ENCODE measurements at regions not wholly inside any gene's neighbourhood (a gene's known extent, or its start where the extent isn't known, plus 50 kb on each side); places are given as distances from the start of the nearest gene placed in this dataset.

DNA sequence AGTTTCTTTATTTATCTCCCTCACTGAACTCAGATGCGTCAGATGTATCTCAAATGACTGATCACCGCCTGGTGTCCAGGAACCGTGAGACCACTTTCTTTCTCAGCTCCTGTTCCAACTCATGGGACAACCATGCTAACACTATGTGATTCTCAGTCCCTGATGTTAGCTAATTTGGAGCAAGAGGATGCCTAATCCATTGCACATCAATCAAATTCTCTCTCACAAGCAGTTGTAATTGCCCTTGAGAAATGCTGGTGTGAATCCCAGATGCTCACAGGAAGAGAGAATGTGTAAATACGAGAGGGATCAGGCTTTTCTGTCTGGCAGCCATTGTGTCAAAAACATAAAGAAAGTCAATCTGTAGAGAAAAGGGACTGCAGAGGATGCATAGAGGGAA, 134.9 kb downstream of the WSCD1 start:
- no peak overlapping the region for H3K27ac ChIP-seq
- TF ChIP-seq, protein P1, sequence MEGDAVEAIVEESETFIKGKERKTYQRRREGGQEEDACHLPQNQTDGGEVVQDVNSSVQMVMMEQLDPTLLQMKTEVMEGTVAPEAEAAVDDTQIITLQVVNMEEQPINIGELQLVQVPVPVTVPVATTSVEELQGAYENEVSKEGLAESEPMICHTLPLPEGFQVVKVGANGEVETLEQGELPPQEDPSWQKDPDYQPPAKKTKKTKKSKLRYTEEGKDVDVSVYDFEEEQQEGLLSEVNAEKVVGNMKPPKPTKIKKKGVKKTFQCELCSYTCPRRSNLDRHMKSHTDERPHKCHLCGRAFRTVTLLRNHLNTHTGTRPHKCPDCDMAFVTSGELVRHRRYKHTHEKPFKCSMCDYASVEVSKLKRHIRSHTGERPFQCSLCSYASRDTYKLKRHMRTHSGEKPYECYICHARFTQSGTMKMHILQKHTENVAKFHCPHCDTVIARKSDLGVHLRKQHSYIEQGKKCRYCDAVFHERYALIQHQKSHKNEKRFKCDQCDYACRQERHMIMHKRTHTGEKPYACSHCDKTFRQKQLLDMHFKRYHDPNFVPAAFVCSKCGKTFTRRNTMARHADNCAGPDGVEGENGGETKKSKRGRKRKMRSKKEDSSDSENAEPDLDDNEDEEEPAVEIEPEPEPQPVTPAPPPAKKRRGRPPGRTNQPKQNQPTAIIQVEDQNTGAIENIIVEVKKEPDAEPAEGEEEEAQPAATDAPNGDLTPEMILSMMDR (conservative IDR thresholded peaks at IDR 0.05) = no peak
- TF ChIP-seq ZFX (IDR thresholded peaks at IDR 0.05) = no peak

DNA sequence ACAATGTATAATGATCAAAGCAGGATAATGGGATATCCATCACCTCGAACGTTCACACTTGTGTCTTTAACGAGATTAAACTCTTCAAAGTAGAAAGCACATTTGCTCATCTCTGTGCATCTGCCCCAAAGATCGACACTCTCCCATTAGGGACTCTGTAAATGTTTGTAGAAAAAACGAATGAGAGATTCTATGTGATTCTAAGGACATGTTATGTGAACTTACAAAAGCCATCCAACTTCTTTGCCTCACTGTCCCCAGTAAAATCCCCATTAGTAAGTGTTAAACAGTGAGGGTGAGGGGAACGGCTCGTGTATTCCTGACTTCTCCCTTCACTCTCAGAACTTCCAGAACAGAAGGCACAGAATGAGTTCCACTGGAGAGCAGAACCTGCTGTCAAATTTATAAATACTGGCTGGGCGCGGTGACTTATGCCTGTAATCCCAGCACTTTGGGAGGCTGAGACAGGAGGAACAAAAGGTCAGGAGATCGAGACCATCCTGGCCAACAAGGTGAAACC, 134.1 kb downstream of the WSCD1 start:
- H3K27ac ChIP-seq = no peak overlapping the region
- no peak for TF ChIP-seq ZFX (IDR thresholded peaks at IDR 0.05)
- TF ChIP-seq, protein P1 (conservative IDR thresholded peaks at IDR 0.05) = no peak

DNA sequence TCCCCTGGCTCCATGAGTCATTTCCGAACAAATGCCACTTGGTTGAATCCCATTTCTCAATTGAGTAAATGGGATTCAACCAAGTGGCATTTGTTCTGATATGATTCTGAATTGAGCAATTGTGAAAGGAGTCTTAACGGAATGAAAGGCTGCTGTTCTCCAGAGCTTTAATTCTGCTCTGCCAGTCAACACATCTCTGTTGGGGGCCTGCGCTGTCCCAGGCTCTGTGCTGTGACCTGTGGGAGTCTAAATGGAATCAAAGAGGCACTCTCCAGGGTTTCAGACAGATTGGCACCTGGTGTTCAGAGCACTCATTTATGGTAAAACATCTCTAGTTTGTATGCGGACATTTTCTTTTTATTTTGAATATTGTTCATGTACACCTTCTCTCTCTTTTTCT, 126.2 kb downstream of the WSCD1 start:
- no peak overlapping the region for H3K27ac ChIP-seq
- TF ChIP-seq, protein P1 (conservative IDR thresholded peaks at IDR 0.05) = no peak
- TF ChIP-seq ZFX (IDR thresholded peaks at IDR 0.05) = no peak

DNA sequence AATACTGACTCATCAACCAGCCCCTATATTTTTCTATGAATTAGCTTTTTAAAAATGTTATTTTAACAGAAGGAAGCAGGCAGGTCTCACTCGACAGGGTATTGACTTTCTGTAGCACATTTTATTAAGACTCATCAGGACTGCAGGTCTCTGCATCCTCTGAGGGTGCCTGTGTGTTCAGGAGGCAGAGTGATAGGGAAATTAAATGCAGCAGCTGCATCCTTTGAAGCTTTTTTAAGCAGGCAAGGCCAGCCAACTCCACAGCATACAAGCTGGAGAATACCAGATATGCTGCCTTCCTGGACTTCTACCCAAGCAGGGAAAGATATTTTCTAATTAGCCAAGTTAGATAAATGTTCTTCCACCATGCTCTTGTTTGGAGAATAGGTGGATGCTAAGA, 124.9 kb downstream of the WSCD1 start:
- H3K27ac ChIP-seq = no peak overlapping the region
- no peak for TF ChIP-seq ZFX (IDR thresholded peaks at IDR 0.05)
- TF ChIP-seq, protein P1 (conservative IDR thresholded peaks at IDR 0.05) = no peak

DNA sequence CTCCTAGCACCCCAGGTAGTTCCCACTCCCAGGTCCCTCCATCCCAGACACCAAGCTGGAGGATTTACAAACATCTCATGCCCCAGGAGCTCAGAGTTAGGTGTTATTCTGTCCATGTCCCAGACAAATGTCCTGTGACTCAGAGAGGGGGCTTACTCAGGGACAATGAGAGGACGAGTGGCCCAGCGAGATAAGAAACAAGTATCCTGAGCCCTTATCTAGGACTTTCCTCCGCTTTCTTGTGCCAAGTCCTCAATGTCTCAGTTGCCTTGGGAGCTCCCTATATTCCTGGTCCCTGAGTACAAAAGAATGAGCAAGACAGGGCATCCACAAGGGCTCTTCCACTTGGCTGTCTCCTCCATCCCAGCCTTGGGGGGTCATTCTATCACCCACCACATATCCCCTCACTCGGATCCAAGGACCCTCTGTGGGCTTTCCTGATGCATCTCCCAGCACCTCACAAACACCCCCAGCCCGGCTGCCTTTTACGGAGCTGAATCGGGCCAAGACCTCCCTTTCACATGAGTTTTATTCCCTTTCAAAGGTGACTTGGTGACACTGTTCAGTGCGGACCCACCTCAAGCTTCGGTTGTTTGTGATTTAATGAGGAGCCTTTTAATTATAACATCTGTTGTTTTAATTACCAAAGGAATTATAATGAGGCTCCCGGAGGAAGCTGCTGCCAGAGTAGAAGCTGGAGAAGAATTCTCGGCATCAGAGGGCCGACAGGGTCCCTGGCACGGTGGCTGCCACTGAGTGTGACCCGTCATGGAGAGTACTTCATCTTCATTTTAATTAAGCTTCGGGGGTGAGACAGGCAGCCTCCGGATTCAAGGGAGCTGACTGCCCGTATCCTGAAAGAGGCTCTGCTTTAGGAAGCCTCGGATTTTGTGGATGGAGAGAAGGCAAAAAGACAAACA, 121.5 kb downstream of the WSCD1 start:
- no peak for TF ChIP-seq ZFX (IDR thresholded peaks at IDR 0.05)
- TF ChIP-seq, protein P1 (conservative IDR thresholded peaks at IDR 0.05) = no peak

DNA sequence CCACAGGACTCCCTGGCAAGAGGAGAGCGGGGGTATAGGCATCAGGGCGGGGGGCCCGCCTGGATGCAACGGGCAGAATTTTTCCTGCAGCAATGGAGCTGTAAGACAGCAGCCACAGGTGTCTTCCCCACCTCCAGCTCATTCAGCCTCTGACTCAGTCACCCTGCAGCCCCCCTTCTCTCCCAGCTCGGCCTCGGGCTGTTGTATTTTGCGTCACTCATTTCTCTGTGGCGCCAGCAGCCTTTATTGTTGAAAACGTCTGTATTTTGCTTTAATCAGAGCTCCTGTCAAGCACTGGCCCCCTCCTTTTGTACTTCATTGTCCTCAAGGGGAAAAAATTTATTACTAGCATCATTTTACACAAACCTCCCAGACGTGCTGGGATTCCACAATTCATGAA, 117.7 kb downstream of the WSCD1 start:
- TF ChIP-seq ZFX (IDR thresholded peaks at IDR 0.05) = no peak
- TF ChIP-seq, protein P1 (conservative IDR thresholded peaks at IDR 0.05) = no peak
- H3K27ac ChIP-seq = no peak overlapping the region

More for the DNA sequence above, 121.5 kb downstream of the WSCD1 start:
- H3K27ac ChIP-seq = no peak overlapping the region

DNA sequence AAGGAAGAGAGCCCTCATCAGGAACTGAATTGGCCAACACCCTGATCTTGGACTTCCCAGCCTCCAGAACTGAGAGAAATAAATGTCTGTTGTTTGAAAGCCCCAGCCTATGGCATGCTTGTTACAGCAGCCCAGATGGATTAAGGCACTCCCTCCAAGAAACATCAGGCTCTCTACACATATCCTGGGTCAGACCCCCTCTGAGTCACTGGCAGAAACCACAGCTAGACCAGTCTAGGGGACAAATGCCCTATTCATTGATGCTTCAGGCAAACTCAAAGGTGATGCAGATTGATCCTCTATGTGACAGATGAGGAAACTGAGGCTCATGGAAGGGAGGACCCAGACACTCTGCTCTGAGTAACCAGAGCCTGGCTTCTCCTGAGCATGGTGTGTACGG, 116.8 kb downstream of the WSCD1 start:
- TF ChIP-seq ZFX (IDR thresholded peaks at IDR 0.05) = no peak
- TF ChIP-seq, protein P1 (conservative IDR thresholded peaks at IDR 0.05) = no peak
- H3K27ac ChIP-seq = no peak overlapping the region

Data from C4-2B (cell line).